ENCODE measurements at regions not wholly inside any gene's neighbourhood (a gene's known extent, or its start where the extent isn't known, plus 50 kb on each side); places are given as distances from the start of the nearest gene placed in this dataset.

GRCh38 chr3:99373088-99373845 is 265.1 kb upstream of the COL8A1 start:
- no peak for DNase-seq (ENCODE audit: low read depth)
- TF ChIP-seq, protein P1, sequence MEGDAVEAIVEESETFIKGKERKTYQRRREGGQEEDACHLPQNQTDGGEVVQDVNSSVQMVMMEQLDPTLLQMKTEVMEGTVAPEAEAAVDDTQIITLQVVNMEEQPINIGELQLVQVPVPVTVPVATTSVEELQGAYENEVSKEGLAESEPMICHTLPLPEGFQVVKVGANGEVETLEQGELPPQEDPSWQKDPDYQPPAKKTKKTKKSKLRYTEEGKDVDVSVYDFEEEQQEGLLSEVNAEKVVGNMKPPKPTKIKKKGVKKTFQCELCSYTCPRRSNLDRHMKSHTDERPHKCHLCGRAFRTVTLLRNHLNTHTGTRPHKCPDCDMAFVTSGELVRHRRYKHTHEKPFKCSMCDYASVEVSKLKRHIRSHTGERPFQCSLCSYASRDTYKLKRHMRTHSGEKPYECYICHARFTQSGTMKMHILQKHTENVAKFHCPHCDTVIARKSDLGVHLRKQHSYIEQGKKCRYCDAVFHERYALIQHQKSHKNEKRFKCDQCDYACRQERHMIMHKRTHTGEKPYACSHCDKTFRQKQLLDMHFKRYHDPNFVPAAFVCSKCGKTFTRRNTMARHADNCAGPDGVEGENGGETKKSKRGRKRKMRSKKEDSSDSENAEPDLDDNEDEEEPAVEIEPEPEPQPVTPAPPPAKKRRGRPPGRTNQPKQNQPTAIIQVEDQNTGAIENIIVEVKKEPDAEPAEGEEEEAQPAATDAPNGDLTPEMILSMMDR (IDR thresholded peaks at IDR 0.05; ENCODE audit: control insufficient read depth, extremely low read depth, insufficient read depth) = no peak
- no peak overlapping the region for H3K4me3 ChIP-seq (ENCODE audit: low read depth, low read length)

GRCh38 chr3:99366663-99367429 is 271.5 kb upstream of the COL8A1 start:
- no peak for DNase-seq (ENCODE audit: low read depth)
- H3K4me3 ChIP-seq (ENCODE audit: low read depth, low read length) = no peak overlapping the region
- TF ChIP-seq, protein P1 (IDR thresholded peaks at IDR 0.05; ENCODE audit: control insufficient read depth, extremely low read depth, insufficient read depth) = no peak

DNA sequence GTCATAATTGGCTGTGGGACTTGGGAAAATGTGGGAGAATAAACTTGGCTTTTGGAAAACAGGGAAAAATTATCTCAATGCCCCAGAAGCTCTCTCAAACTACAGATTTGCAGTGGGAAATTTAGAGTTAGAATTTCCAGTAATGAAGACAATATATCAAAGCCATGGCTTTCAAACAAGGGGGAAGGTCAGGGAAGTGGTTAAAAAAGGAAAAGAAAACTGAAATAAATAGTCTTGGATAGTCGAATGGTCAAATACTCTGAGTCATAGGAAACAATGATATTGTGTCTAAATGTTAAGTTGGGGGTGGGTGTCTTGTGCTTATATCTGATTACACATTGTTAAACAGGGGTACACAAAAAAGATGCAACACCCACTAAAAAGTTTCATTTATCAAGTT is 272.4 kb upstream of the COL8A1 start:
- H3K4me3 ChIP-seq (ENCODE audit: low read depth, low read length) = no peak overlapping the region
- no peak for DNase-seq (ENCODE audit: low read depth)
- TF ChIP-seq, protein P1 (IDR thresholded peaks at IDR 0.05; ENCODE audit: control insufficient read depth, extremely low read depth, insufficient read depth) = no peak

- no peak overlapping the region for H3K4me3 ChIP-seq (ENCODE audit: low read depth, low read length)
- TF ChIP-seq, protein P1 (IDR thresholded peaks at IDR 0.05; ENCODE audit: control insufficient read depth, extremely low read depth, insufficient read depth) = no peak
- DNase-seq (ENCODE audit: low read depth) = no peak
Observed at GRCh38 chr3:99365396-99365795, 273.0 kb upstream of the COL8A1 start.

GRCh38 chr3:99357131-99357530 is 281.3 kb upstream of the COL8A1 start:
- H3K4me3 ChIP-seq (ENCODE audit: low read depth, low read length) = no peak overlapping the region
- TF ChIP-seq, protein P1 (IDR thresholded peaks at IDR 0.05; ENCODE audit: control insufficient read depth, extremely low read depth, insufficient read depth) = no peak
- no peak for DNase-seq (ENCODE audit: low read depth)

GRCh38 chr3:99356696-99357095 is 281.7 kb upstream of the COL8A1 start:
- TF ChIP-seq, protein P1 (IDR thresholded peaks at IDR 0.05; ENCODE audit: control insufficient read depth, extremely low read depth, insufficient read depth) = no peak
- H3K4me3 ChIP-seq (ENCODE audit: low read depth, low read length) = no peak overlapping the region
- DNase-seq (ENCODE audit: low read depth) = no peak

Measured in LNCaP clone FGC (cell line).